ENCODE measurements at regions not wholly inside any gene's neighbourhood (a gene's known extent, or its start where the extent isn't known, plus 50 kb on each side); places are given as distances from the start of the nearest gene placed in this dataset.

DNA sequence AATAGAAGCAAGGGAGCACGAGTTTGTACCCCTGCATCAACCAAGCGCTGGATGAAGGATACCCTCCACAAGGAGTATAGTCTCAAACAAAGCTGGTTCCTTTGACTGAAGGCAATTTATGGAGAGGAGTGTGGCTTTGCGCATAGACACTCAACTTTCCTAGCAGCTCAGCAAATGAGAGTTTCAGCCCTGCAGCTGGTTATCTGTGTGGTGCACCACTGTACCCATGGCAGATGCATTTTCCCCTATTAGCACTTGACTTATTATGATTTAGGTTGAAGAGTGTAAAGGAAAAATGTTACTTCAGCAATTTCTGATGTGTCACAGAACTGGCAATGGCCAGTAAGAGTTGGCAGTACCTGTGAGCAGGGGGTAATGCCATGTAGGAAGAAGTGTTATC, 440.1 kb upstream of the LINC00305 start:
- no peak for TF ChIP-seq RCOR1 (IDR thresholded peaks at IDR 0.05; ENCODE audit: low read depth, low read length)
- no peak for TF ChIP-seq CEBPB (IDR thresholded peaks at IDR 0.05)
- no peak for TF ChIP-seq CHD2 (IDR thresholded peaks at IDR 0.05; ENCODE audit: low read length, partially characterized antibody)
- TF ChIP-seq KDM1A (IDR thresholded peaks at IDR 0.05; ENCODE audit: low read depth), result no peak
- TF ChIP-seq POLR2A (IDR thresholded peaks at IDR 0.05; ENCODE audit: low read length), result no peak
- TF ChIP-seq, protein P1, sequence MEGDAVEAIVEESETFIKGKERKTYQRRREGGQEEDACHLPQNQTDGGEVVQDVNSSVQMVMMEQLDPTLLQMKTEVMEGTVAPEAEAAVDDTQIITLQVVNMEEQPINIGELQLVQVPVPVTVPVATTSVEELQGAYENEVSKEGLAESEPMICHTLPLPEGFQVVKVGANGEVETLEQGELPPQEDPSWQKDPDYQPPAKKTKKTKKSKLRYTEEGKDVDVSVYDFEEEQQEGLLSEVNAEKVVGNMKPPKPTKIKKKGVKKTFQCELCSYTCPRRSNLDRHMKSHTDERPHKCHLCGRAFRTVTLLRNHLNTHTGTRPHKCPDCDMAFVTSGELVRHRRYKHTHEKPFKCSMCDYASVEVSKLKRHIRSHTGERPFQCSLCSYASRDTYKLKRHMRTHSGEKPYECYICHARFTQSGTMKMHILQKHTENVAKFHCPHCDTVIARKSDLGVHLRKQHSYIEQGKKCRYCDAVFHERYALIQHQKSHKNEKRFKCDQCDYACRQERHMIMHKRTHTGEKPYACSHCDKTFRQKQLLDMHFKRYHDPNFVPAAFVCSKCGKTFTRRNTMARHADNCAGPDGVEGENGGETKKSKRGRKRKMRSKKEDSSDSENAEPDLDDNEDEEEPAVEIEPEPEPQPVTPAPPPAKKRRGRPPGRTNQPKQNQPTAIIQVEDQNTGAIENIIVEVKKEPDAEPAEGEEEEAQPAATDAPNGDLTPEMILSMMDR (IDR thresholded peaks at IDR 0.05), result no peak
- TF ChIP-seq JUNB (IDR thresholded peaks at IDR 0.05), result no peak
- TF ChIP-seq BHLHE40 (IDR thresholded peaks at IDR 0.05; ENCODE audit: low read depth, low read length), result no peak
- TF ChIP-seq RFX5 (IDR thresholded peaks at IDR 0.05), result no peak
- no peak for TF ChIP-seq EP300 (IDR thresholded peaks at IDR 0.05)
- no peak for TF ChIP-seq POLR2AphosphoS2 (conservative IDR thresholded peaks at IDR 0.05; ENCODE audit: low read length)
